Endothelial cell of umbilical vein (primary cell): ENCODE measurements at regions not wholly inside any gene's neighbourhood (a gene's known extent, or its start where the extent isn't known, plus 50 kb on each side); places are given as distances from the start of the nearest gene placed in this dataset.

ENCODE experiments used
- BruUV-seq: library from RNA; stranded (reverse); fragments of 400-500 nt; replicated peaks from 2 replicates; lab custom pipeline; 2021; lab: Mats Ljungman, UMichigan
- CTCF ChIA-PET: fragments of 300-600, 350-600 bp; sonication (Branson Sonifier 250); formaldehyde crosslinking; loops from one replicate; lab custom pipeline; 2021; ENCODE audit warnings: antibody characterized with exemption, inconsistent platforms; lab: Charles Lee
- POLR2A ChIA-PET: fragments of 300-600, 350-600 bp; sonication (Branson Sonifier 250); formaldehyde crosslinking; loops from one replicate; lab custom pipeline; 2021; ENCODE audit warnings: antibody characterized with exemption, inconsistent platforms; lab: Charles Lee
- DNase-seq: peaks from one replicate; pipeline ENCODE4 v3.0.0-alpha.2; 2011; ENCODE audit warnings: low read depth, low spot score
- FAIRE-seq: peaks from 2 replicates; lab custom pipeline; 2011; peaks lifted over from hg19 to GRCh38; lab: Jason Lieb, UNC
- H2AFZ ChIP-seq: 2 replicates; pipeline ENCODE4 v1.6.0; 2012; ENCODE audit warnings: low read depth, low read length, control low read depth, inconsistent platforms
- H3K27ac ChIP-seq: 2 replicates; pipeline ENCODE4 v1.5.1; 2011; ENCODE audit warnings: low read depth, mild to moderate bottlenecking, control low read depth, low read length, moderate library complexity; ENCODE audit not compliant: insufficient read depth
- H3K27me3 ChIP-seq, 2 experiments: 2 replicates each; pipeline versions ENCODE4 v1.6.0 to v1.6.1; 2011; ENCODE audit warnings: low read length in 2 of 2, mixed read lengths in 1 of 2; ENCODE audit not compliant: control insufficient read depth in 2 of 2, insufficient read depth in 2 of 2
- H3K36me3 ChIP-seq, 2 experiments: 2 replicates in 1 of 2; 3 replicates in 1 of 2; pipeline ENCODE4 v1.5.1; 2011; ENCODE audit warnings: low read length in 2 of 2, mild to moderate bottlenecking in 1 of 2, moderate library complexity in 1 of 2; ENCODE audit not compliant: control insufficient read depth in 2 of 2, insufficient read depth in 2 of 2; ENCODE audit errors: extremely low read depth in 1 of 2
- H3K4me1 ChIP-seq: 3 replicates; pipeline ENCODE4 v1.5.1; 2011; ENCODE audit warnings: mild to moderate bottlenecking, low read length; ENCODE audit not compliant: control insufficient read depth, insufficient read depth; ENCODE audit errors: extremely low read depth
- H3K4me2 ChIP-seq: 2 replicates; pipeline ENCODE4 v1.6.1; 2011; ENCODE audit warnings: low read length, control low read depth, mixed read lengths; ENCODE audit not compliant: insufficient read depth
- H3K4me3 ChIP-seq, 3 experiments: fragments of 200-600 bp in 1 of 3; sonication (generic), shearing (Covaris generic) in 1 of 3; replicated peaks in 1 of 3; 2 replicates each; pipeline ENCODE4 v1.5.1; 2011 to 2016; ENCODE audit warnings: control low read depth in 3 of 3, low read length in 3 of 3, mild to moderate bottlenecking in 2 of 3, inconsistent platforms in 1 of 3, low read depth in 1 of 3, moderate library complexity in 1 of 3; ENCODE audit not compliant: insufficient read depth in 1 of 3
- H3K79me2 ChIP-seq: 2 replicates; pipeline ENCODE4 v1.6.0; 2012; ENCODE audit warnings: low read length, inconsistent platforms; ENCODE audit not compliant: control insufficient read depth, insufficient read depth
- H3K9ac ChIP-seq: replicated peaks from 2 replicates; pipeline ENCODE3; 2011; ENCODE audit warnings: low read length, control low read depth; ENCODE audit not compliant: insufficient read depth; ENCODE audit errors: extremely low read depth
- H3K9me1 ChIP-seq: replicated peaks from 3 replicates; pipeline ENCODE4 v1.6.0; 2011; ENCODE audit warnings: mild to moderate bottlenecking, low read length; ENCODE audit not compliant: control insufficient read depth, insufficient read depth; ENCODE audit errors: extremely low read depth
- H3K9me3 ChIP-seq: replicated peaks from 2 replicates; pipeline ENCODE4 v1.5.1; 2012; ENCODE audit warnings: low read length, inconsistent platforms; ENCODE audit not compliant: control insufficient read depth, insufficient read depth
- H4K20me1 ChIP-seq: replicated peaks from 2 replicates; pipeline ENCODE3; 2011; ENCODE audit warnings: mild to moderate bottlenecking, low read length; ENCODE audit not compliant: control insufficient read depth, insufficient read depth; ENCODE audit errors: extremely low read depth
- EZH2 ChIP-seq: IDR thresholded peaks from 2 replicates; pipeline ENCODE4 v1.6.1; 2012; ENCODE audit warnings: borderline replicate concordance, low read depth, mild to moderate bottlenecking, moderate library complexity, low read length, inconsistent platforms; ENCODE audit not compliant: severe bottlenecking
- FOS ChIP-seq: IDR thresholded peaks from 2 replicates; pipeline ENCODE4 v1.6.1; 2011; ENCODE audit warnings: mild to moderate bottlenecking, low read length, moderate library complexity, borderline replicate concordance; ENCODE audit not compliant: insufficient read depth
- GATA2 ChIP-seq: IDR thresholded peaks from 2 replicates; pipeline ENCODE4 v1.7.0; 2011; ENCODE audit warnings: low read depth, mild to moderate bottlenecking, moderate library complexity, mixed read lengths, low read length; ENCODE audit not compliant: insufficient read length, insufficient read depth
- JUN ChIP-seq: IDR thresholded peaks from 2 replicates; pipeline ENCODE4 v1.6.1; 2011; ENCODE audit warnings: borderline replicate concordance, low read depth; ENCODE audit not compliant: insufficient read length, insufficient read depth
- POLR2AphosphoS5 ChIP-seq: IDR thresholded peaks from 2 replicates; pipeline ENCODE4 v1.6.1; 2012; ENCODE audit warnings: low read depth, mild to moderate bottlenecking, control low read depth, low read length, moderate library complexity; ENCODE audit not compliant: insufficient read depth
- dilution Hi-C: fragments of 300-500 bp; cut with MboI; formaldehyde crosslinking; loops from one replicate; pipeline ENCODE4 v1.15.0; 2019; ENCODE audit warnings: low sequenced_read_pairs; ENCODE audit not compliant: extremely low pct_ligation_motif_present
- intact Hi-C: fragments of 100-400 bp; cut with micrococcal nuclease; formaldehyde crosslinking; loops from one replicate; pipeline ENCODE4 v1.10.0; 2022
- TF ChIP-seq, protein P1 (sequence below): IDR thresholded peaks from 2 replicates; pipeline ENCODE4 v1.6.1; 2011; ENCODE audit not compliant: insufficient read depth, insufficient read length

GRCh38 chr4:188246488-188246887 lies 107.2 kb downstream of the TRIML1 start:
- TF ChIP-seq GATA2: no peak
- TF ChIP-seq JUN: no peak
- TF ChIP-seq FOS: no peak
- TF ChIP-seq POLR2AphosphoS5: no peak
- no peak for TF ChIP-seq EZH2
- TF ChIP-seq, protein P1, sequence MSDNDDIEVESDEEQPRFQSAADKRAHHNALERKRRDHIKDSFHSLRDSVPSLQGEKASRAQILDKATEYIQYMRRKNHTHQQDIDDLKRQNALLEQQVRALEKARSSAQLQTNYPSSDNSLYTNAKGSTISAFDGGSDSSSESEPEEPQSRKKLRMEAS: no peak
- Histone ChIP-seq H3K4me1 (no peaks in the 10 kb centered on the region), H2AFZ (no peak overlapping the region), H3K9me3 (peaks cover 12% of the 10 kb centered on the region), H3K9ac (no peak overlapping the region), H3K36me3 (no peaks in the 10 kb centered on the region), H3K4me2 (no peak overlapping the region), H3K9me1 (no peaks in the 10 kb centered on the region), H3K27me3 (no peaks in the 10 kb centered on the region), H3K27ac (no peak overlapping the region), H3K79me2 (no peaks in the 10 kb centered on the region), H4K20me1 (no peaks in the 10 kb centered on the region), H3K4me3 (no peak overlapping the region)
- CTCF ChIA-PET: no interaction called here
- no peak for DNase-seq
- dilution Hi-C loops (no loop called here), intact Hi-C loops (no loop called here)
- POLR2A ChIA-PET: no interaction called here
- FAIRE-seq: no peak
- BruUV-seq: no TSS peak

GRCh38 chr4:188254211-188254610 lies 115.0 kb downstream of the TRIML1 start:
- dilution Hi-C loops: no loop called here
- FAIRE-seq: no peak
- no peaks in the 10 kb centered on the region for H3K36me3 ChIP-seq
- no peaks in the 10 kb centered on the region for H4K20me1 ChIP-seq
- no peaks in the 10 kb centered on the region for H3K9me1 ChIP-seq
- BruUV-seq: no TSS peak
- no peak for DNase-seq
- H3K4me2 ChIP-seq: no peak overlapping the region
- H2AFZ ChIP-seq: no peak overlapping the region
- POLR2A ChIA-PET: no interaction called here
- intact Hi-C loops: no loop called here
- no peak overlapping the region for H3K9ac ChIP-seq
- no peak overlapping the region for H3K4me3 ChIP-seq
- H3K27ac ChIP-seq: no peak overlapping the region
- H3K4me1 ChIP-seq: no peaks in the 10 kb centered on the region
- no peak for TF ChIP-seq JUN
- CTCF ChIA-PET: no interaction called here
- H3K9me3 ChIP-seq: peaks cover 3% of the 10 kb centered on the region
- no peaks in the 10 kb centered on the region for H3K79me2 ChIP-seq
- no peaks in the 10 kb centered on the region for H3K27me3 ChIP-seq
